ENCODE measurements at regions not wholly inside any gene's neighbourhood (a gene's known extent, or its start where the extent isn't known, plus 50 kb on each side); places are given as distances from the start of the nearest gene placed in this dataset.

DNA sequence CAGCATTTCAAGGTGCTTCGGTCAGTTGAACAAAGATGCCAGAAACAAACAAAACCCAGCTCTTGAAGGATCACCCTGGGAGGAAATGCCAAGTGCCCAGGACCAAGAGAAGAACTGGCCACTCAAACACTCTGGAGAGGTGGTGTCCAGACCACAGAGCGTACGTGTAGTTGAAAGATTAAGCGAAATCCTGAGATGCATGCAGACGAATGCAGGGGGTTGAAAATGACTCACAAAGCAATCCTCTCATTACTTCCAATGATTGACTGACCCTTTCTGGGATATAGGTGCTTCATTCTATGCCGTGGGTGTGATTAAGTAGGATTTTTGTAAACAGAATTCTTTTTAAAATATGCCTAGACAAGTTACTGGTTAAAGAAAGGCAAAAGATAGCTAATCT is 71.5 kb upstream of the ATXN1 start:
- TF ChIP-seq CTCF (IDR thresholded peaks at IDR 0.05 in 4 of 5, conservative IDR thresholded peaks at IDR 0.05 in 1 of 5) (no peak), POLR2A (IDR thresholded peaks at IDR 0.05) (no peak)
